ENCODE measurements at regions not wholly inside any gene's neighbourhood (a gene's known extent, or its start where the extent isn't known, plus 50 kb on each side); places are given as distances from the start of the nearest gene placed in this dataset.
"Not testable (repeated sequence)": the region's sequence is repeated elsewhere in the genome, so short reads cannot be mapped to it uniquely, and the experiment has no call there.

DNA sequence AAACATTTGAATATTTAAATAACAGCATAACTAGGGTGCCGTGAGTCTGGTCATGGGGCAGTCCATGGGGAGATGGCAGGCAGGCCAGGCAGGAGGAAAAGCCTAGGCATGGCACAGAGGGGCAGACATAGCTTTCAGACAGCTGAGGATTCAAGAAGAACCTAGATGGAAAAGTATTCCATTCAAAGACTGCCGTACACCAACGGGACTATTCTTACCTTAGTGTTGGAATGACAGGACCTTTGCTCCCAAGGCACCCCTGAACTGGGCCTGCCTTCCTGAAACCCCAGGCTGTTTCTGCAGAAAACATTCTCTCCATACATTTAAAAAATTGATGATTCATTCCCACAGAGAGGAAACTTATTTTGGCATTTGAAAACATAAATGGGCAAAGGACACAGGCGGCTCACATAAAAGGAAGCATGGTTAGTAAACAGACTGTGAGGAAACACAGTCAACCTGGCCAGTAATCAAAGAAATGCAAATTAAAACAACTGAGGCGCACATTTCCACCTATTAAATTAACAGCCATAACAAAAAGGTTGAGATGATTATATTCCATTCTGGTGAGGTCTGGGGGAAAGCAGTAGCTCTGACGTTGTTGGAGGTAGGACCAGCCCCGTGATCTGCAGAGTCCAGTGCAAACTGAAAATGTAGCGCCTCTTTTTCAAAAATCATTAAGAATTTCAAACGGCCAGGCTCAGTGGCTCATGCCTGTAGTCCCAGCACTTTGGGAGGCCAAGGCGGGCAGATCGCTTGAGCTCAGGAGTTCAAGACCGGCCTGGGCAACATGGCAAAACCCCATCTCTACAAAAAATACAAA lies 71.3 kb upstream of the SMAD3 start:
- TF ChIP-seq, protein P1, sequence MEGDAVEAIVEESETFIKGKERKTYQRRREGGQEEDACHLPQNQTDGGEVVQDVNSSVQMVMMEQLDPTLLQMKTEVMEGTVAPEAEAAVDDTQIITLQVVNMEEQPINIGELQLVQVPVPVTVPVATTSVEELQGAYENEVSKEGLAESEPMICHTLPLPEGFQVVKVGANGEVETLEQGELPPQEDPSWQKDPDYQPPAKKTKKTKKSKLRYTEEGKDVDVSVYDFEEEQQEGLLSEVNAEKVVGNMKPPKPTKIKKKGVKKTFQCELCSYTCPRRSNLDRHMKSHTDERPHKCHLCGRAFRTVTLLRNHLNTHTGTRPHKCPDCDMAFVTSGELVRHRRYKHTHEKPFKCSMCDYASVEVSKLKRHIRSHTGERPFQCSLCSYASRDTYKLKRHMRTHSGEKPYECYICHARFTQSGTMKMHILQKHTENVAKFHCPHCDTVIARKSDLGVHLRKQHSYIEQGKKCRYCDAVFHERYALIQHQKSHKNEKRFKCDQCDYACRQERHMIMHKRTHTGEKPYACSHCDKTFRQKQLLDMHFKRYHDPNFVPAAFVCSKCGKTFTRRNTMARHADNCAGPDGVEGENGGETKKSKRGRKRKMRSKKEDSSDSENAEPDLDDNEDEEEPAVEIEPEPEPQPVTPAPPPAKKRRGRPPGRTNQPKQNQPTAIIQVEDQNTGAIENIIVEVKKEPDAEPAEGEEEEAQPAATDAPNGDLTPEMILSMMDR (IDR thresholded peaks at IDR 0.05), result no peak
- Histone ChIP-seq H3K9me3 (no peaks in the 10 kb centered on the region), H3K36me3 (no peaks in the 10 kb centered on the region), H3K27ac (no peak overlapping the region), H3K4me3 (no peak overlapping the region), H3K27me3 (no peaks in the 10 kb centered on the region), H3K4me1 (no peaks in the 10 kb centered on the region)
- intact Hi-C loops (cut with DNase I), result no loop called here
- DNase-seq (ENCODE audit: low spot score in 2 of 2), result no peak

DNA sequence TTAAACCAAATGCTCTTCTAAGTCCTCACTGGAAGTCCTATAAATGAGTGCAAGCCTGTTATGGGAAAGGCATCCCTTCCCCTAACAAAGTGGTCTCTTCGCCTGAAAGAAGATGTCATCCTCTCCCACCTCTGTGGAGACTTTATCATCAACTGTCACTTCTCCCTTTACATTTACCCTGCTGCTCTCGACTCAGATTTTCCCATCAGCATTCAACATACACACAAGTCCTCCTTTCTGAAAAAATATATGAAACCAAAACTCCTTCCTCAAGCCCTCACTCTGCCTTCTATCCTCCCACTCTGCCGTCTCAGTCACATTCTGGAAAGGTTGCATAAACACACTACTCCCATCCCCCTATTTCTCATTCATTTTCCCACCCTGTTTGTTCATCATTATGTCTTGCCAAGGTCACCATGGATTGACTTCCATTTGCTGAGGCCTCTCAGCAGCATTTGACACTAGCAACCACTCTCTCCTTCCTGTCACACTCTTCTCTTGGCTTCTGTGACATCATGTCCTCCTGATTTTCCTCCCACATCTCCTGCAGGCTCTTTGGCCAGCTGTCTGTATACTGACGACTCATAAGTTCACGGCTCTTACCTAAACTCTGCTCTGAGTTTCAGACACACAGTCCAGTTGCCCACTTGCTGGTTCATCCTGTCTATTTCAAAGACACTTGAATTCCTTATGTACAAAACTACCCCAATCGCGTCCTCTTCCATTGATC lies 70.3 kb upstream of the SMAD3 start:
- TF ChIP-seq, protein P1 (IDR thresholded peaks at IDR 0.05), result no peak

DNA sequence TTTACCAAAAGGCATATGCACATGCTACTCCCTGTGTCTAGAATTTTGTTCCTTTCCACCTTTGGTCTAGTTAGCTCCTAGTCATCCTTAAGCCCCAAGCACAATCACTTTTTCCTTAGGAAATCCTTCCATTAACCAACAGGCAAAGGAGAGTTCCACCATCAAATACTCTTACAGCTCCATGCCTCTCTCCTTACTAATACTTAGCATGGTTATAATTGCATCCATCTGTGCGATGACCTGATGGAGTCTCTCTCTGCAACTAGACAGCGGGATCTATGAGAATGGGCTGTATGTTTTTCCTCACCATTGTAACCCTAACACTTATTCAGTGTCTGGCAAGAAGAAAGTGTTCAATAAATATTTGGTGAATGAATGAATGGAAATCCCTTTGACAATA lies 69.3 kb upstream of the SMAD3 start:
- intact Hi-C loops (cut with DNase I), result no loop called here
- Histone ChIP-seq H3K36me3 (no peaks in the 10 kb centered on the region), H3K4me1 (no peaks in the 10 kb centered on the region), H3K27ac (no peak overlapping the region), H3K27me3 (no peaks in the 10 kb centered on the region), H3K9me3 (no peaks in the 10 kb centered on the region), H3K4me3 (no peak overlapping the region)
- TF ChIP-seq, protein P1 (IDR thresholded peaks at IDR 0.05), result no peak
- no peak for DNase-seq (ENCODE audit: low spot score in 2 of 2)

More for the DNA sequence above, 70.3 kb upstream of the SMAD3 start:
- Histone ChIP-seq H3K36me3 (no peaks in the 10 kb centered on the region), H3K27ac (no peak overlapping the region), H3K4me3 (no peak overlapping the region), H3K27me3 (no peaks in the 10 kb centered on the region), H3K9me3 (no peaks in the 10 kb centered on the region), H3K4me1 (no peaks in the 10 kb centered on the region)
- intact Hi-C loops (cut with DNase I), result no loop called here
- no peak for DNase-seq (ENCODE audit: low spot score in 2 of 2)

DNA sequence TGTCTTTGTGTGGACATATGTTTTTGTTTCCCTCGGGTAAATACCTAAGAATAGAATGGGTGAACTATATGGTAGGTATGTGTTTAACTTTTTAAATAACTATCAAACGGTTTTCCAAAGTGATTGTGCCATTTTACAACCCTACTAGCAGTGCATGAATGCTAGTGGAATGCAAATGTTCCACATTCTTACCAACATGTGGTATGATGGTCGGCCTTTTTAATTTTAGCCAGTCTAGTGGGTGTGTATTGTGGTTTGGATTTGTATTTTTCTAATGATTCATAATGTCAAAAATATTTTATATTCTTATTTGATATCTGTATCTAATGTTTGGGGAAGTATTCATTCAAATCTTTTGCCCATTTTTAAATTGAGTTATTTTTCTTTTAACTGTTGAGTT lies 68.2 kb upstream of the SMAD3 start:
- H3K4me1 ChIP-seq, result no peaks in the 10 kb centered on the region
- H3K36me3 ChIP-seq, result no peaks in the 10 kb centered on the region
- no peaks in the 10 kb centered on the region for H3K27me3 ChIP-seq
- no peak overlapping the region for H3K4me3 ChIP-seq
- TF ChIP-seq, protein P1 (IDR thresholded peaks at IDR 0.05), result no peak
- intact Hi-C loops (cut with DNase I), result no loop called here
- no peak for DNase-seq (ENCODE audit: low spot score in 2 of 2)
- no peak overlapping the region for H3K27ac ChIP-seq
- no peaks in the 10 kb centered on the region for H3K9me3 ChIP-seq

DNA sequence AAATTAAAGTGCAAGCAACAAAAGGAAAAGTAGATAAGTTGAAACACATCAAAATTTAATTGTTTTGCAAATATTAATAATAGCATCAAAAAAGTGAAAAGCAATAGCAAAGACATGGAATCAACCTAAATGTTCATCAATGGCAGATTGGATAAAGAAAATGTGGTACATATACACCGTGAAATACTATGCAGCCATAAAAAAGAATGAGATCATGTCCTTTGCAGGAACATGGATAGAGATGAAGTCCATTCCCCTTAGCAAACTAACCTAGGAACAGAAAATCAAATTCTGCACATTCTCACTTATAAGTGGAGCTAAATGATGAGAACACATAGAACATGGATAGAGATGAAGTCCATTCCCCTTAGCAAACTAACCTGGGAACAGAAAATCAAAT lies 67.2 kb upstream of the SMAD3 start:
- H3K36me3 ChIP-seq; DNase-seq (ENCODE audit: low spot score in 2 of 2); H3K27me3 ChIP-seq; intact Hi-C loops (cut with DNase I); H3K4me1 ChIP-seq; H3K4me3 ChIP-seq; H3K27ac ChIP-seq; H3K9me3 ChIP-seq: not testable (repeated sequence)
